ENCODE measurements at regions not wholly inside any gene's neighbourhood (a gene's known extent, or its start where the extent isn't known, plus 50 kb on each side); places are given as distances from the start of the nearest gene placed in this dataset.
"Not testable (repeated sequence)": the region's sequence is repeated elsewhere in the genome, so short reads cannot be mapped to it uniquely, and the experiment has no call there.

DNA sequence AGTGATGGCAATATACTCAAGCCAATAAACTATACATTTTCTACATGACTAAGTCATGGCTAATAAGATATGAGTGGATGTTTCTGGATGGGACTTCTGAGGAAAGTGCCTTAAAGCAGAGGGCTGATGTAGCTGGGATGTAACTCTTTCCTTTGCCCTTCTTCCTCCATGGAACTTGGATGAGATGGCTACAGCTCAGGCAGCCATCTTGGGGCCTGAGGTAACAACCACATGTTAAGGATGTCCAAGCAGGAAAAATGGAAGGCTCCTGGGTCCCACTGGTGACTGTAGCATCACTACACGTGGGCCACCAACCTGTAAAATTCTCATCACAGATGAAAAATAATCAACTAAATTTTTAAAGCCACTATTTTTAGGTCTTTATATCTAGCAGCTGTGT, 54.4 kb upstream of the GRIP1 start:
- DNase-seq (ENCODE audit: low spot score): no peak
- intact Hi-C loops (cut with DNase I): no loop called here

DNA sequence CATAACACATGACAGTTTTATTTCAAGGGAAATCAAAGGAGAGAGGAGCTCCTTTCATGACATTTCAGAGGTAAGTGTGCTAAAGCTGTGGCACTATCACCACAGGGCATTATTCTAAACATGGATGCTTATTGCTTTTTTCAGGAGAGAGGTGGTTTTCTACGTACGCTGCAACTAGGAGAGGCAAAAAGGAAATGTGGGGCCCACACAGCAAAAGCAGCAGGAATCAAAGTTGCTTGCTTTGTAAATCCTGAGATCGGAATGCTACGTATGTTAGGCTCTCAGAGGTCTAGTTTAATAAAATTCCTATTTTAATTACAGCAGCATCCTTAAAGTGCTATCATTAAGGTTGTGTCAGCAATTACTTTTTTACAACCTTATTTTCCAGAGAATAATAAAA, 55.0 kb upstream of the GRIP1 start:
- intact Hi-C loops (cut with DNase I): no loop called here
- no peak for DNase-seq (ENCODE audit: low spot score)

DNA sequence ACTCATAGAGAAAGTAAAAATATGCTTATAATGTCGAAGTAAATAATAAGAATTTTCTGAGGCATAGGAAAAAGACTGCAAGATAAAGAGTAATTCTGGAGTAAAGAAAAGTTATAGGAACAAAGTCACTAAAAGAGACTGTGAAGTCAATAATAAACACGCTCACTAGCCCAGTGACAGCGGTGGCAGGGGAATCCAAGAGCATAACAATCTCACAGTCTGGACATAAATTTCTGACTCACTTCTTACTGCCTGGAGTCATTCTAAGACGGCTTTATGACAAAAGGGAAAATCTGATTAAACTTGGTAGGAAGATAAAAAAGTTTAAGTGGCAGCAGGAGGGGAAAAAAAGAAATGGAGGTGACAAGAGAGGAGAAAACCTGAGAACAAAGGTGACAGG, 56.4 kb upstream of the GRIP1 start:
- intact Hi-C loops (cut with DNase I): no loop called here

DNA sequence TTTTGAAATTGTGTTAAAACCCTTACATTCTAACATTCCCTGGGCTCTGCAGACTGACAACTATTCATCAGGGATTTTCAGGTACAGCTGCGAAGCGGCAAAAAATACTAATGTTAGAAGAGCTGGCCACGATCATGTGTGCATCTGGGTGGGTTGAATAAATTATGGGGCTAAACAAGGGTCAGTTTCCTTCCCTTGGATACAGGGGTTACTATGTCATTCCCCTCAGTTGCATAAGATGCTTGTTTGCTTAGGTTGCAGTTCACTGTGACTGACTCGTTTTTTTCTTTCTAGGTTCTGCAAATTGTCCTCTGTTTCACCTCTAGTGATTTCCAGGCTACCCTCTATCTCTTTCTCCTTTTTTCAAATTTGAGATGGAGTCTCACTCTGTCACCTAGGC, 58.1 kb upstream of the GRIP1 start:
- intact Hi-C loops (cut with DNase I): no loop called here
- no peak for DNase-seq (ENCODE audit: low spot score)

More for the DNA sequence above, 56.4 kb upstream of the GRIP1 start:
- no peak for DNase-seq (ENCODE audit: low spot score)

DNA sequence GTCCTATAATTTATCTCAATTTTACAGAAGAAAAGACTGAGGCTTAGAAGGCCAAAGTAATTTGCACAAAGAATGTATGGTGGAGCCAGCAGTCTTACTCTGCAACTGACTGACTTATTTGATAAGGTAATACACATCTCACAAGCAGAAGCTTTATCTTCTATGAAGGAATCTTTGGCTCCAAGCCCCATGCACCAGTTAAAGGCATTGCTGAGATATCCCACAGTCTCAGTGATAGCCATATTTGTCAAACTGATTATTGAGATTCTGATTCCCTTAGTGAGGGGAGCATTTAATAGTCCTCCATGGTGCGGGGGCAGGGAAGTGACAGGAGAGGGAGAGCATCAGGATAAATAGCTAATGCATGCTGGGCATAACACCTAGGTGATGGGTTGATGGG, 60.4 kb upstream of the GRIP1 start:
- DNase-seq (ENCODE audit: low spot score): no peak
- intact Hi-C loops (cut with DNase I): no loop called here

DNA sequence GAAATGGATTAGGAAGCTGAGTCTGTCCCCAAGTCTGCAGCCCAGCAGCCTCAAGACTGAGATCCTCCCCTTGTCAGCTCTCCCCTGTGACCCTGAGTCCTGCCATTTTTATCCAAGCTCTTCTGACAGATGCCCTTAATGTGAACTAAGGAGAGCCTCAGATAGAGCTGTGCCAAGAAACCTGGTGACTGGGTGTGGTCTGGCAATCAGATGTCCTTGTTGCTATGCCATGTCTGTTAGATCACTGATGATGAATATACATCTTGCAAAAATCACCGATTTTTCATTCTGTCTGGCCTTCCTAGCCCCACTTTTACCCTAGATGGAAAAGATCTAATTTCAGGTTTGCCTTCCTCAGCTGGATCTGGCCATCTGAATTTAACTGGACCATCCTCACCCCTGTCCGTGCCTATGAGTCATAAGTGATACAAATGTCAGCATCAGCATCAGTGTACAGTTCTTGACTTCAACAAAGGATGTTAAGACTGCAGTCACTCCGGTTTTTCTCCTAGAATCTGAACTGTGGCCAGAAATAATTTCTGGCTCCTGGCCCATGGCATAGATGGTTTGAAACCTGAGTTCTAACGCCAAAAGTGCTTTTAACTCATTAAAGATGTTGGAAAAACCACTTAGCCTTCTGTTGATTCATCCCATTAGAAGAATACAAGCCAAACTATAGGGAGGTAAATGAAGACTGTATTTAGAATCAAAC, 61.2 kb upstream of the GRIP1 start:
- DNase-seq (ENCODE audit: low spot score): no peak
- intact Hi-C loops (cut with DNase I): no loop called here

DNA sequence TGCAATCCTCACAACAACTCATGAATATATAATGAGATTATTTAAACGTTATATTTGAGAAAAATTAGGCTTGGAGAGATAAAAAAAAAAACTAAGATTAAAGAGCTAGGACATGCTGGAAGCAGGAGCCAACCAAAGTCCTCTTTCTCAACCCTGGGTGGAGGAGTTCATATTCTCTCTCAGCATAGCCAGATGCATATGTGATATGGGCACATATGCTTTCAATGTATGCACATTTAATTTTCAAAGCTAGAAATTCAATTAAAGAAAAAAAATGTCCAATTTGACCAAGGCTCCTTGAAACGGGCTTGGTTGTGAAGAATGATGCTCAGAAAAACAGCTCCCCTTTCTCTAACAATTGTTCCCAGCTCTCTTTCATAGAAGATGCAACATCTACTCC, 61.9 kb upstream of the GRIP1 start:
- intact Hi-C loops (cut with DNase I): no loop called here
- no peak for DNase-seq (ENCODE audit: low spot score)

DNA sequence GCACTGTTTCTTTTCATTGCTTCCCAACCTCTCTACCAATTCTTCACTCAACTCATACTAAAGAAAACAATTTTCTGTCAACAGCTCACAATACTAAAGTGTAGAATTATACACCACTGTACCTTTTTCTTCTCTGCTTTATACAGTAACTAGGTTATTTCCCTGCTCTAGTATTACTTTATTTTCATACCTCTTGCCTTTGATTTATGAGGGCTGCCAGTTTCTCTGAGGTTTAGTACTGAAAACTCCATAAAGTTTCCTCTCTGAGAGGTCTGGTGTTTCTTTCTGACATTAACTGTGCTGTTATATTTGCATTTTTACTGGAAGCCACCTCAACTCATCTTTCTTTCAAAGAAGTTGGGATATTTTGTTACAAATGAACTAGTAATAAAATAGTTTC, 63.0 kb upstream of the GRIP1 start:
- intact Hi-C loops (cut with DNase I): no loop called here

DNA sequence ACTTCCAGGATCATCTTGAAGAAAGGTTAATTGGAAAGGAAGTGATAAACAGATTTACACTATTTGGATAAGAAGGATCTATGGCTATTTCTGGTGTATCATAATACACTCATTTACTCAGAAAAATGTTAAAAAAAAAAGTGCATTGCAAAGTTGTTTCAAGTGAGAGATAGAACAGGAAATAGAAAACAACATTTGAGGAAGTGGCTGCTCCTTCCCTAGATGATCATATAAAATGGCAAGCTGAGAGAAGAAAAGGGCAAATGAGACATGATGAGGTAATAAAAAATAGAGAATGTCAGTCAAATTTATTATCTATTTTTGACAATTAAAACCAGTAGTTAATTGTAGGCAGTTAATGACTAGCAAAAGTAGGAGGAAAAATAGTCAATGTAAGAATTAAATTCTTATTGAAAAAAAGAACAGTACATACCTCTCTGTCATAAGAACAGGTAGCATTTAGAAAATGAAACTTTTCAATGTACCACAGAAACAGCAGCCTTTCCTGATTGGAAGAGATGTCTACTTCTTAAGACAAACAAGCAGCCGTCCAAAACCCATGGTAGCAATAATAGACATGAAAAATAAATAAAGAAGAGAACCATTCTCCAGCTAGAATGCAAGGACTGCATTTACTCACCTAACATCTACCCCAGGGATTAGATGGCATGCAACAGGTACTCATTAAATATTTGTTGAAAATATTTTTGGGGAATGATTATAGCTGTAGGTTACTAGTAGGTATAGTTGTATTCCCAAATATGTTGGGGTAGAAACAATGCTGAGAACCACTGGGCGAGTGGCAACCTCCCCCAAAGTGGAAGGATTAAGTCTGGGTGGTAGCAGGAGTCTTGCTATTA, 63.9 kb upstream of the GRIP1 start:
- DNase-seq (ENCODE audit: low spot score): no peak
- intact Hi-C loops (cut with DNase I): no loop called here

More for the DNA sequence above, 63.0 kb upstream of the GRIP1 start:
- DNase-seq (ENCODE audit: low spot score): no peak

DNA sequence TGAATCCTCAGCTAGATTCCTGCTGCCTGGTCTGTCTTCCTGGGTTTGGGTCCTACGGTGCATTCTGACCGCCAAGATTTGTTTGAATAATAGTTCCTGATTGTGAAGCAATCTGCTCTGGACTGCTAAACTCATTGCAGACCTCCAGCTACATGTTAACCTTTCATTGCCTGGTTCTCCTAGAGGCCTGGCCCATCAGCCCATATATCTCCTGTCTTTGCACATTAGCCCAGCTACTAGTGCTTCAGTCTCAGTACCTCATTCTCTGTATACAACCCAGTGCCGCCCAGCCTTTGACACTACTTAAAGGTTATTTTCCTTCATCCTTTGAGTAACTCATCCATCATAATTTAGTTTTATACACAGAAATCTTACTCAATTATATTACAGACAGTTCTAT, 65.6 kb upstream of the GRIP1 start:
- intact Hi-C loops (cut with DNase I): no loop called here

DNA sequence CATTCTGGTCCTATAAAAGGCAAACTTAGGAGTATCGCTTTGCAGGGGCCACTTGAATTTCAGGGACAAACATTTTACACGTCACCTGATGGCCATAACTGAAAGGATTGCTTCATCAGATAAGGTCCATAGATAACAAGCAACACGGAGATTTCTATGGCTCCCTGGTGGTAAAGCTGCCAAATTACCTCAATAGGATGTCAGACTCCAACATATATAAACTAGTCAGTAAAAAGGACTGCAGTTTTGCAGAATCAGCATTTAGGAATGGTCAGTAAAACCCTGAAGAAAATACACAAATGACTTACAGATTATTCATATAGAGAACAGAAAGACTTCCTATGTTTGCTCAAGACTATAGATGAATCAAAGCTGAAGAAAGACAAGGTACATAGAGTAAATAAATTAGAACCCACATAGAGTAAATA, 66.1 kb upstream of the GRIP1 start:
- intact Hi-C loops (cut with DNase I): no loop called here
- no peak for DNase-seq (ENCODE audit: low spot score)

More for the DNA sequence above, 65.6 kb upstream of the GRIP1 start:
- DNase-seq (ENCODE audit: low spot score): no peak

DNA sequence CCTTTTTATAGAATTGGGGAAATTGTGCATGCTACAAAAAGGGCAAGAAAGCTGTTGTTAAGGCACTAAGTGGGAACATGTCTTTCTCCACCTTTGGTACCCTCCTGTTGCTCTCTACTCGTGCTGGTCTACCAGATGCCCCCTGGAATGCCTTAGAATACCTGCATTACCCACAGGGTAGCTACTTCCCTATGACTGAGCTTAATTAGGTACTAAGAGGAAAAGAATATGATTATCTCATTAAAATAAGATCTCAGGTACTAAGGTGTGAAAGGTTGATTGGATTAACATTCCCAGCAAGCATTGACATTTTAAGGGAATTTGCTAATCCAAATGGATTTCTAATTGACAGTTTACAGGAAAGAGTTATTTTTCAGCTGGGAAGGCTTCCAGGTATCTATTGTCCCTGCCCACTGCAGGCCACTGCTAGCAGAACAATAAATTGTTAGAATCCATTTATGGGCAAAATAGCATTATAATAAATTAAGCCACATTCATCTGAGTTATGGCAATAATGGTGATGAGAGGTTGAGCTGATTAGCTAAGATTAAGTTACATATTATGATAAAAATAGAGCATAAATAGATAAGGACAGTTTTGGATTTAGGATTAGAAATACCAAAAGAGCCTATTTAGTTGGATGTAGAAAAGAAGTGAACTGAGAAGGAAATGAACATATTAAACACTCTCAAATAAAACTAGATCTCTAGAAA, 67.8 kb upstream of the GRIP1 start:
- intact Hi-C loops (cut with DNase I): no loop called here
- DNase-seq (ENCODE audit: low spot score): no peak

DNA sequence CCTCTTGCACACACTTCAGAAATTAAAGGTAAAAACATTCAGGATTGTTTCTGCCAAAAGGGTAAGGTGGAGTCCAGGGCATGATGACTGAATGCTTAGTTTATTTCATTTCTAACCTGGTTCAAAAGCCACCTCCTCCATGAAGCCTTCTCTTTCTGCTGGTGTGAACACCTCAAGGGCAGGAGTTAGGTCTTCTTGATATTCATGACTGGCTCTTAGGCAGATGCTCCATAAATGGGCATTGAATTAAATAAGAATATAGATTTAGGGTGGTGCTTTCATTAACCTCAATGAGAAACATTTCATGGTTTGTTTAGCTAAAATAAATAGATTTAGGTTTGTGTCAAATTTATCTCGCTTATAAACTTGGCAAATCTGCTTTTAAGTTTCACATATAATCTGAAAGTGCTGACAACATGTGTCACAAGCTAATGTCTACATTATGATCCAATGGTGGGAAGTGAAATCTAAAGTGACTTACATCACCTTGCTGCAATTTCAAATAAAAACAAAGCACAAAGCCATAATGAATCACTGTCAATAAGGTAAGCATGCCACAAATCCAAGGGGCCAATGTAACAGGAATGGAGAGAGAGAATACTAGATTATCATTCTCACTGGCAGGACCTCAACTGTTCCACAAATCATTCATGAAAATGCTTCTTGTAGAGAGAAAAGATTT, 72.7 kb upstream of the GRIP1 start:
- no peak for DNase-seq (ENCODE audit: low spot score)
- intact Hi-C loops (cut with DNase I): loop anchor here in 1 of 2 donors (5.0 kb wide), 1 partner anchor 1029 kb away; no protein-coding TSS in a partner anchor

DNA sequence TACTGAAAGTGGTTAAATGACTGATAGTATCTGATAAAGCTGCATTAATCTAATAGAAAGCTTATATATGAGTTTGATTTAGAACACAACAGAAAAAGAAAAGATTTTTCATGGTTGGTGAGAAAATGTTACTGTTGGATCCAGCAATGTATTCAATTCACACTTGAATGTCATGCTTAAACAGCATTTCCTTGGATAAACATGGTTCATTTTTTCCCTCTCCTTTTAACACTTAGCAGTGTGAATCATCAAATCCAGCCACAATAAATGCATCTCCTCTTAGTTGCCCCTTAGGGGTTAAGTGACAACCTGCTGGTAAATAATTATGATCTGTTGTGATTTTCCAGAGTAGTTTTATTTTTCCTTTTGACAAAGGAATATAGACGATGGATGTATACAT, 74.9 kb upstream of the GRIP1 start:
- intact Hi-C loops (cut with DNase I): loop anchor here in 1 of 2 donors (5.0 kb wide), 1 partner anchor 1032 kb away; no protein-coding TSS in a partner anchor
- no peak for DNase-seq (ENCODE audit: low spot score)

DNA sequence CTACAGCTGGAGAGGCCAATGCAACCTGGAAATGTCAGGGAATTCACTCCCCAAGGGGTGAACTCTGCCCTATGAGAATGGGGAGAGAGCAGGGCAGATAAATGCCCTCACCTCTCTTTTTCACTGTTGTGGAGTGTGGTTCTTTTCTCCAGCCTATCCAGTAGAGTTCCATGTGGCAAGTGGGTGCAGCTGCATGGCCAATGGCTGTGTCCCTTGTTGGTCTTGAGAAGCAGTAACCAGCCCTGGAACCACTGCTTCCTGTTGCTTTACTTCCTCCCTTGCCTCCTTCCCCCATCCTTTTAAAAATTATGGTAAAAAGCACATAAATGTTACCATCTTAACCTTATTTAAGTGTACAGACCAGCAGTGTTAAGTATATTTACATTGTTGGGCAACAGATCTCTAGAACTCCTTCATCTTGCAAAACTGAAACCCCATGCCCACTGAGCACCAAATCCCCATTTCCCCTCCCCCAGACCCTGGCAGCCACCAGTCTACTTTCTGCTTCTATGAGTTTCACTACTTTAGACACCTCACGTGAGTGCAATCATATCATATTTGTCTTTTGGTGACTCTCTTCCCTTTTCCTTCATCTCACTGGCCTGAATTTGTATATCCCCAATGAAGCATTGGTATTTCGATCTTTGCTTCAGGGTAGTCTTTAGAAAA, 77.0 kb upstream of the GRIP1 start:
- intact Hi-C loops (cut with DNase I): no loop called here
- no peak for DNase-seq (ENCODE audit: low spot score)

DNA sequence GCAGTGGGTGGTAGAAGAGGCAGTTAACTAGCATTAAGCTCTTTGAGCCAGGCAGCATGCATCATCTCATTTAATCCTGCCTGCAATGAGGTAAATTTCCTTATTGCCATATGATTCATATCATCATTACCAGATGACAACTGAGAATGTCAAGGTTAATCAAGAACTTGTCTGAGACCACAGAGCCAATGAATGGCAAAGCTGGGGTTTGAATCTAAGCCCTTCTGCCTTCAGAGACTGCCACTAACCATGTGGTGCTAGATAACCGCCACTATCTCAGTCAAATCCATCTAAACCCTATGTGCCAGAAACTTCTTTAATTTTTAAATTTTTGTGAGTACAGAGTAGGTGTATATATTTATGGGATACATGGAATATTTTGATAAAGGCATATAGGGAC, 77.8 kb upstream of the GRIP1 start:
- DNase-seq (ENCODE audit: low spot score): no peak

DNA sequence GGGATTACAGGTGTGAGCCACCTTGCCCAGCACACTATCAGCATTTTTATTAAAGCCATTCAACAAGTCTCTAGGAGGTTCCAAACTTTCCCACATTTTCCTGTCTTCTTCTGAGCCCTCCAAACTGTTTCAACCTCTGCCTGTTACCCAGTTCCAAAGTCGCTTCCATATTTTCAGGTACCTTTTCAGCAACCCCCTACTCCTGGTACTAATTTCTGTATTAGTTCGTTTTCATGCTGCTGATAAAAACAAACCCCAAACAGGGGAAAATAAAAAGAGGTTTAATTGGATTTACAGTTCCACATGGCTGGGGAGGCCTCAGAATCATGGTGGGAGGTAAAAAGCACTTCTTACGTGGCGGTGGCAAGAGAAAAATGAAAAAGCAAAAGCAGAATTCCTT, 81.2 kb upstream of the GRIP1 start:
- intact Hi-C loops (cut with DNase I); DNase-seq (ENCODE audit: low spot score): not testable (repeated sequence)

More for the DNA sequence above, 77.8 kb upstream of the GRIP1 start:
- intact Hi-C loops (cut with DNase I): no loop called here

DNA sequence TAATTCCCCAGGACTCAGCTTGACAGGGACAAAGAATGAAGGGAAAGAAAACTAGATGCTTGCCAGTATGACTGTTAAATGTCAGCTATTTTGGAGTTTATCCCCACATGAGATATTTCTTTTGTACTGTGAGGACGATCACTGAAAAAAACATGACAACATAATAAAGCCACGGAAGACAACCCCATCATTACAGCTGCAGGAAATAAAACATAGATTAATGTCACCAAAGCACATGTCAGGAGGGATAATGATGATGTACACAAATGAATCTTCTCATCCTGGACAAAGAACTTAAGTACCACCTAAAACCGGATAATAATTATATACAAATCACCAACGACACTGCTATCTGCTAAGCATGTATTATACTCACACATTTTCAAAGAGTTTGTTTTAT, 84.6 kb upstream of the GRIP1 start:
- intact Hi-C loops (cut with DNase I): no loop called here
- DNase-seq (ENCODE audit: low spot score): no peak

DNA sequence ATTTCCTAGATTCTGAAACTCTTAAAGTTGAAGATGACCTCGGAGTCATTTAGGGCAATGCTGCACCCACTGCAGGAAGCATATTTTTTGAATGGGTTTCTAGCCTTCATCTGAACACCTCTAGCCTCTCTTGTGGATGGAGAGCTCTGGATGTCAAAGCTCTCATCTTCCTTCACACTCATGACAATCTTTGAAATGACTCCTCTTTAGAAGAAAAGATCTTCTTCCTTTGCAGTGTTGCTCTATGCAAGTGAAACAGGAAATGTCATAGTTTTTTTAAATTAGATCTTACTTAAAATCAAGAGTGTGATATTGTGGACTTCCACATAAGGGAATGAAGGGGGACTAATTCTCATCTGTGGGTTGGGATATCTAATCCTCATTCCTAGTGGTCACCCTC, 86.3 kb upstream of the GRIP1 start:
- no peak for DNase-seq (ENCODE audit: low spot score)
- intact Hi-C loops (cut with DNase I): no loop called here

All from posterior vena cava (tissue), 2 donors.